Neutrophil (primary cell): ENCODE measurements at regions not wholly inside any gene's neighbourhood (a gene's known extent, or its start where the extent isn't known, plus 50 kb on each side); places are given as distances from the start of the nearest gene placed in this dataset.

ENCODE experiments used
- H3K27ac ChIP-seq: fragments of 200-600 bp; sonication (generic); 2 replicates; pipeline ENCODE4 v1.5.1; 2016; ENCODE audit warnings: mild to moderate bottlenecking, moderate library complexity
- H3K27me3 ChIP-seq: fragments of 200-600 bp; sonication (generic); 2 replicates; pipeline ENCODE4 v1.6.0; 2016; ENCODE audit warnings: mild to moderate bottlenecking
- H3K36me3 ChIP-seq: fragments of 200-600 bp; sonication (generic); 2 replicates; pipeline ENCODE4 v1.5.1; 2017
- H3K4me1 ChIP-seq, 2 experiments: fragments of 200-600 bp in 1 of 2; sonication (generic) in 1 of 2; 1 replicate in 1 of 2; 2 replicates in 1 of 2; pipeline versions ENCODE4 v1.5.1 to v1.6.1; 2013 to 2016; ENCODE audit warnings: low read depth in 1 of 2, low read length in 1 of 2, mild to moderate bottlenecking in 1 of 2, moderate library complexity in 1 of 2; ENCODE audit not compliant: control insufficient read depth in 1 of 2, insufficient read depth in 1 of 2
- H3K4me3 ChIP-seq, 2 experiments: fragments of 200-600 bp in 1 of 2; sonication (generic) in 1 of 2; 1 replicate in 1 of 2; 2 replicates in 1 of 2; pipeline ENCODE4 v1.5.1; 2013 to 2016; ENCODE audit warnings: low read depth in 1 of 2, low read length in 1 of 2, mild to moderate bottlenecking in 1 of 2, moderate library complexity in 1 of 2
- H3K9me3 ChIP-seq: fragments of 200-600 bp; sonication (generic); 2 replicates; pipeline ENCODE4 v1.5.1; 2016
- CTCF ChIP-seq: fragments of 200-600 bp; sonication (generic); IDR thresholded peaks from 2 replicates; pipeline ENCODE4 v1.5.1; 2016; ENCODE audit warnings: antibody characterized with exemption

GRCh38 chr13:29959086-29959485 is 108.7 kb upstream of the UBL3 start:
- no peak for TF ChIP-seq CTCF

DNA sequence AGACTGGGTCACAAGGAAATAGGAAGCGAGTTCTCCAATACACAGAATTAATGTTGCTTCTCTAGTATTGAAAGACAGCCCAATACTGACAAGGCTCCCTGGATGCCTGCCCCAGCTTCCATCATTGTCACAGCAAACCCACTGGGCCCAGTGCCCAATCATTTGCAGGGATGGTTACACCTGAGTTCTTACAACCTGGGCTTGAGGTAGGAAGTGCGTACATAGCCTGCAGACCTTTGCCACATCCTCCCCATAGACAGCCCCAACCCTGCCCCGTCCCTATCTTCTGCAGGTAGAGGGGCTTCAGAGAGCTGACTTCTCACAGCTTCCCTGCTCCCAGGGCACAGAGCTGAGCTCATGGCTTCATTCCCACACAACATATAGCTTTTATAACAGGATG is 108.1 kb upstream of the UBL3 start:
- TF ChIP-seq CTCF: no peak
- H3K27me3 ChIP-seq: no peaks in the 10 kb centered on the region
- H3K4me1 ChIP-seq: peaks cover 11 to 12% of the 10 kb centered on the region in 2 experiments
- no peak overlapping the region for H3K27ac ChIP-seq
- no peaks in the 10 kb centered on the region for H3K36me3 ChIP-seq
- no peak overlapping the region for H3K4me3 ChIP-seq
- no peaks in the 10 kb centered on the region for H3K9me3 ChIP-seq

More at GRCh38 chr13:29959086-29959485, 108.7 kb upstream of the UBL3 start:
- peaks cover 6% of the 10 kb centered on the region in 2 experiments for H3K4me1 ChIP-seq
- H3K9me3 ChIP-seq: no peaks in the 10 kb centered on the region
- H3K4me3 ChIP-seq: no peak overlapping the region
- no peaks in the 10 kb centered on the region for H3K36me3 ChIP-seq
- no peaks in the 10 kb centered on the region for H3K27me3 ChIP-seq
- no peak overlapping the region for H3K27ac ChIP-seq

DNA sequence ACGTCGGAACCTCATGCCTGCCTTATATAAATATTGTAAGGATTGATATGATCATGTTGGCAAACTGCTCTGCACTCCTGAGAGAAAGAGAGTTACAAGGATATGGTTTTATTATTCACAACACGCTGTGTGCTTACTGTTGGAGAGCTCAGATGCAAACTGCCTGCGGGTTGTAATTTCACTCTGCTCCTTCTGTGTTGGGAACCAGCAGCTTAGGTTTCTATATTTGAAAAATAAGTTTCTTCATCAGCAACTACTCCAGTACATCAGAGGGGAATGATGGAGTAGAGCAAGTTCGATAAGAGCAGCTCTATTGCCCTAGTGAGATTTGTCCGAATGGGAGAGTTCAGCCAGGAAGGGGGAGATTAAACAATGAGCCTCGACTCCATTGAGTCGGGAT is 106.9 kb upstream of the UBL3 start:
- Histone ChIP-seq H3K9me3 (no peaks in the 10 kb centered on the region), H3K36me3 (no peaks in the 10 kb centered on the region), H3K27ac (no peak overlapping the region), H3K4me1 (peaks cover 12 to 14% of the 10 kb centered on the region in 2 experiments), H3K27me3 (no peaks in the 10 kb centered on the region), H3K4me3 (no peak overlapping the region)
- TF ChIP-seq CTCF: no peak

GRCh38 chr13:29956853-29957252 is 106.4 kb upstream of the UBL3 start:
- Histone ChIP-seq H3K36me3 (no peaks in the 10 kb centered on the region), H3K27ac (no peak overlapping the region)
- TF ChIP-seq CTCF: no peak

GRCh38 chr13:29955137-29955650 is 104.8 kb upstream of the UBL3 start:
- Histone ChIP-seq H3K27ac (no peak overlapping the region), H3K4me3 (no peak overlapping the region), H3K27me3 (no peaks in the 10 kb centered on the region), H3K4me1 (peaks cover 14 to 16% of the 10 kb centered on the region in 2 experiments), H3K36me3 (no peaks in the 10 kb centered on the region), H3K9me3 (no peaks in the 10 kb centered on the region)
- TF ChIP-seq CTCF: no peak

More at GRCh38 chr13:29956853-29957252, 106.4 kb upstream of the UBL3 start:
- Histone ChIP-seq H3K4me3 (no peak overlapping the region), H3K27me3 (no peaks in the 10 kb centered on the region), H3K4me1 (peaks cover 12 to 14% of the 10 kb centered on the region in 2 experiments), H3K9me3 (no peaks in the 10 kb centered on the region)
